Left renal pelvis (tissue), 4 donors: ENCODE measurements at regions not wholly inside any gene's neighbourhood (a gene's known extent, or its start where the extent isn't known, plus 50 kb on each side); places are given as distances from the start of the nearest gene placed in this dataset.
"Not testable (repeated sequence)": the region's sequence is repeated elsewhere in the genome, so short reads cannot be mapped to it uniquely, and the experiment has no call there.

Source experiments
- DNase-seq, 4 donors: peaks; one replicate each; pipeline ENCODE4 v3.0.0-alpha.2; 2013; ENCODE audit warnings: low read depth in 4 of 4, low spot score in 3 of 4

DNA sequence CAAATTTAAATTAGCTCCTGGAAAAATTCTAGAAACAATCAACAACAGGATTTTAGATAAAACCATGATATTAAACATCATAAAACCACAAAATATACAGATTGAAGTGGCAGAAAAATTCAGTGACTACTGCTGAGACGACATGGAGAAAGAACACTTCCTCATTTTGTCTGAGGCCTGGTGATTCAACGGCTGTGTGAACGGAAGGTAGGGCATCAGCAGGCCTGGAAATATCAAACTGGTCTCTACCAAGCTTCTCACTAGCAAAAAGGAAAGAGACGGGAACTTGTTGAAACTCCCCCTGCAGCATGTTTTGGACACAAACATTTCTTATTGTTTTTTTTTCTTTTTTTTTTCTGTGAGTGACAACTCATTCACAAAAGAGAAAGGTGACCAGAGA is 58.0 kb upstream of the AHI1 start:
- DNase-seq: no peak

DNA sequence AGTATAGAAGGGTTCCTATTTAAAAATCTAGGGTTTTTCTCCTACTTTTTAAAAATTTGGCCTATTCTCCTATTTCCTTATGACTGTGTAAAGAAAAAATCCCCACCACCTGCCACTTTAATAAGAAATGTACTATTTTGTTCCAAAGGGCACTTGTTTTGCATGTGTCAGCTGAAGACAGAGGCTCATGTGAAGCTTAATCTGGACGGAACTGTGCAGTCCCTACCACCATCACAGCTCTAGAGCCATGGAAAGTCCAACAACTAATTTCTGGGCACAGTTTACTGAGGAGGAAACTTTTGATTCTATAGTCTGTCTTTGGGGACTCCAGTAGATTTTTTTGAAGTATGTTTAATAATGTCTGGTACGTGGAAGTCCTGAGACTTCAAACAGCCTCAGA is 60.0 kb upstream of the AHI1 start:
- DNase-seq: no peak

DNA sequence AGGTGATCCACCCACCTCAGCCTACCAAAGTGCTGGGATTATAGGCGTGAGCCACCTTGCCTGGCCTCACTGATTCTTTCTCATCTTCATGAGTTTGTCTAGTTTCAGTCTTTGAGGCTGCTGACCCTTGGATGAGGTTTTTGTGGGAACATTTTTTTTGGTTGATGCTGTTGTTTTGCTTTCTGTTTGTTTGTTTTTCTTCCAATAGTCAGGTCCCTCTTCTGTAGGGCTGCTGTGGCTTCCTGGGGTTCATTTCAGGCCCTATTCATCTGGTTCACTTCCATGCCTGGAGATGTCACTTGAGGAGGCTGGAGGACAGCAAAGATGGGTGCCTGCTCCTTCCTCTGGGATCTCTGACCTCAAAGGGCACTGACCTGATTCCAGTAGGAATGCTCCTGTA is 68.1 kb upstream of the AHI1 start:
- DNase-seq: not testable (repeated sequence)

DNA sequence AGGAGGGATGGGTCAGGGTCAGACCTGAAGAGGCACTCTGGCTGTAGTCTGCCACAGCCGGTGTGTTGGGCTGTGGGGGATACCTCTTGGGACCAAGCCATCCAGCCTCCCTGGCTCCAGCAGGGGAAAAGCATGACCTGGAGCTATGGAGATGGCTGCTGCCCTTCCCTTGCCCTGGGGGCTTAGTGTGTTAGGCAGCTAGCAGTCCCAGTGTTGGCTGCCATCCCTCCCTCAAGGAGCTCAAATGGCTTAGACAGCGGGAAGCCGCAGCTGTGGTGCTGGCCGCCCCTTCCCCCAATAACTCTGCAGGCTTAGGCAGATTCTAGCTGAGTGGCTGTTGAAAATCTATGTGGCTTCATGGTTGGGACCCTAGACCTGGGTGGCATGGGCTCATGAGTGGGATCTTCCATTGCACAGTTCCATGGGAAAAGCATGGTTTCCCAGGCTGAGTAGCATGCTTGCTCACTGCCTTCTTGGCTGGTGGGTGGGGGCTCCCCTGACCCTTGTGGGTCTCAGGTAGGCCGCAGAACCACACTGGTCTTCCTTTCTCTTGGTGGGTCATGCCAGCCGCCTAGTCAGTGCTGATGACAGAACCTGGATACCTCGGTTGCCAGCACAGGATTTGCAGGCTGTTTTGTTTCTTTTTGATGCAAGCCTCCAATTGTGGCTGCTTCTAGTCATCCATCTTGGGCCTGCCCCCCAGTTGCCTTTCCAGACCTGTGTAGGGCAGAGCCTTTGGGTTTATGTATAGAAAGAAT is 69.0 kb upstream of the AHI1 start:
- no peak for DNase-seq

DNA sequence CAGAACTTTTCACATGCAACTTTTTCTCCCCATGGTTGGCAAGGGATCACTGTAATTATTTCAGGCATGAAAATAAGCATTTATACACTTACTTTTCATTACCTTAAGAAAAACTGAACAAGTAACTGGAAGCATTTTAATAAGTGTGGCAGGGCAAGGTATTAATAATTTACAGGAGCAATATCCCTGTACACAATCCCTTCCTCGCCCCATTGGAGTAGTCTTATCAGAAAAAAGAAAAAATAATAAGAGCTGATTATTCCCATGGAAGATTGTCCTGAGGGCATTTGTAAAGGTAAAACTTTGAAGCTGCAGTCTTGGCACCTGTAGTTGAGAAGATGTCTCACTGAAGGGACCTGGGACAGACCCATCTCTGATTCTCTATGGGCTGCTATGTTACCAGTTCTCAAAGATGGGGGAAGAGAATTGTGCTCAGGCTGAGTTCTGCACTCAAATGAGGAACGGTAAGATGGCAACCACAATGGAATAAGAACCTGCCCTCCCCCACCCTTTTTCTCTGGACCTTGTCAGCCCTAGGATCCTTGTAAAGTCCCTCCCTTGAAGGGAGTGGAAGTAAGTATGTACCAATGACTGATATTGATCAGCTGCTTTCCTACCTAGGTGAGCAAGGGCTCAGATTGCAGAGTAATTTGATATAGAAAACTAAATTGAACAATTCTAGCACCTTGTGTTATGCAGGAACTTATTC is 70.0 kb upstream of the AHI1 start:
- no peak for DNase-seq

DNA sequence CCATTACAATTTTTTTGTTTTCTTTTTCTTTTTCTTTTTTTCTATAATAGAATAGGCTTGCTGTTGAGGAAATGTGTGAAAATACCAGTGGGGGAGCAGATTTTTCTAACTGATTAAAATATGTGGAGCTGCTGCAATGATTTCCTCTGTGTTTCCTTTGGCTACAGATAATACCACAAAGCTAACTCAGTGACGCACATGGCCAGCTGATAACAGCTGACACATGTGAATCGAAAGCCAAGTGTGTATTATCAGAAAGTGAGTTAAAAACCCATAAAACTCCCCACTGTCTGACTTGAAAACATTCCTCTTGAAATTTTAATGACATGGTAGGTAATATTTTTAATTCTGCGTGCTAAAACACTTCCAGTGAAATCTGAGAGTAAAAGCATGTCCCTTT is 70.8 kb upstream of the AHI1 start:
- DNase-seq: peak in 1 of 4 donors; percentile 8

DNA sequence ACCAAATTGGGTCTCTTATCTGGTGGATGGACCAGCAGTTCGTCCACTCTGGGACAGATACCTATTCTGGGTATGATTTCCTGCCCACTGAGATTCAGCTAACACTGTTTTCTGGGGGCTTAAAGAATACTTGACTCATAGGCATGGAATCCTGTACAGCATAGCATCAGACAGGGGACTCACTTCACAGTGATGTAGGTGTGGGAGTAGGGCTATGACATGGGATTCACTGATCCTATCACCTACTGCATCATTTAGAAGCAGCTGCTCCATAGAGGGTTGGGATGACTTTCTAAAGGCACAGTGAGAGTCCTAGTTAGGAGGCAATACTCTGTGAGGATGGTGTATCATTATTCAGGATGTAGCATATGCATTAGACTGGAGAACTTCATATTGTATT is 74.5 kb upstream of the AHI1 start:
- no peak for DNase-seq

DNA sequence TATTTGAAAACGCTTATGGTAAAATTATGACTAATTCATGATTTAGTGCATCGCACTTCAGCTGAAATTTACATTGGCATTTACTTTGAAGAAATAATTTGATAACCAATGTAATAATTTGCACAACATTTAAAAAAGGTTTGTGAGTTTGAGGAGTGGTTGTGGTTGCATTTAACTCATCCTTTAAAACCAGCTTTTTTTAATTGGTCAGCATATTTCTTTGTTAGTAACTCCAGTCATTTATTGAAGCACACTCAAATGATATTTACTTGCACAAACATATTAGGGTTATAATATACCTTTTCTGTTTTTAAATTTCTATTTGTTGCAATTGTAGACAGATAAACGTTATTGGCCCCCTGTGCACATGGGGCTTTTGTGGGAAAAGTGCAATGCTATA is 78.1 kb upstream of the AHI1 start:
- DNase-seq: no peak

DNA sequence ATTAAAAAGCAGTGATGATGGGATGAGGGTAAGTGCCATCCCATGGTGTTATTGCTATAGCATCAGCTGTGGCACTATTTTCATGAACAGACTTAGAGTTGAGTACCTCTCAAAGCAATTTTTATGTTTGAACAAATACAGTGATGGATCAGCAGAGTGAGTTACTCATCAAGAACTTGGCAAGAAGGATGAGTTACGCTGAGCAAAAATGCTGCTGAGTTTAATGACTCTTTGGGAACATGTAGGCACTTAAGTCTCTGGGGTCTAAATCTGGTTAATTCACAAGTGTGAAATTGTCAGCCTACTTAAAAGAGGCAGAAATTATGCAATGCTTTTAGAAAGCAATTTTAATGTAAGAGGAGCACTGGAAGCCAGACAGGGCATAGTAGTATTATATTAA is 78.5 kb upstream of the AHI1 start:
- no peak for DNase-seq

DNA sequence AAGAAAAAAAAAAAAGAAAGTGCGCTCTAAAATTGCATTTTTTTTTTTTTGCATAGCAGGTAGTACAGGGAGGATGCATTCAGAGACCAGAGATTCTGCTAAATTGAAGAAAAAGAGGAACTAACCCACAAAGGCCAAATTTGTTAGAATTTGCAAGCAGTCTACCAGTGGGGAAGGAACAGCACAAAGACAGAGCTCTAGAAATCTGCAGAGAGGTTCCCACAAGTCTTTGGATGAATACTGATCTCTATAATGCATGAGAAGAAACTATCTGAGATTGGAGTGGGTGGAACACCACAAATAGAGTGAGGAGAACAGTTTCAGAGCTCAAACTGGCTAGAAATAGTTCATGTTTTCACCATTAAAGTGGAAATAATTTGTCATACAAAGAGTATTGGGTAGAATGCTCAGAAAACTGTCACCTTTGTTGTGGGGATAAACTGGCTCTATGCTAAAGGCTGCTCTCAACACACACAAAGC is 79.6 kb upstream of the AHI1 start:
- DNase-seq: no peak

DNA sequence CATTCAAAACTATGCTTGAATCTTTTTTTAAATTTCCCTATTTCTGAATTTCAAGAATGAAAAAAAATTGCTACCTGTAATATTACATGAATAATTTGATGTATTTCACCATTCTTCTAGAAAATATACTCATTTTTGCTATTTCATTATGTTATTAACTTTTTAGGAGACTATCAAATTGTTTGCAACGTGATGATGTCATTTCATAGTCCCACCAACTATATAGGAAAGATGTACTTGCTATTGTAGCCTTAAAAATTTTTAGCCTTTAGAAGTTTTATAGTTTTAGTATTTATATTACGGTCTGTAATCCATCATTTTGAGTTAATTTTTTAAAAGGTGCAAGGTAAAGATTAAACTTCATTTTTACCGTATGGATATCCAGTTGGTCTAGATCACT is 81.4 kb upstream of the AHI1 start:
- no peak for DNase-seq

DNA sequence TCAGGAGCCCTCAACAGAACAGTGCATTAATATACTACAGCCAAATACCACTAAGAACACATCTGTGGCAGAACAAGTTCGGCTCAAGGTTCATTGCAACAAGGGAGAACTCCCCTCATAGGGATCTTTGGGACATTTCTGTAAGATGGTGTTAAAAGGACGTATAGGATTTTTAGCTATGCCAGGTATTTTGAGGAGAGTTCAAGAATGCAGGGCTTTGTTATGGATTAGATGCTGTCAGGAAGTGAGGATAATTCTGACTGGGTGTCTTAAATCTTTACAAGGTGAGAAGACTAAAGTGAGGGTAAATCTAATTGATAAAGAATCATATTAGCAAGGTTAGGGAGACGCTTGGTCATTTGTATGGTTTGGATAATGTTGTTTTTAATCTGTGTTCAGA is 83.7 kb upstream of the AHI1 start:
- no peak for DNase-seq

DNA sequence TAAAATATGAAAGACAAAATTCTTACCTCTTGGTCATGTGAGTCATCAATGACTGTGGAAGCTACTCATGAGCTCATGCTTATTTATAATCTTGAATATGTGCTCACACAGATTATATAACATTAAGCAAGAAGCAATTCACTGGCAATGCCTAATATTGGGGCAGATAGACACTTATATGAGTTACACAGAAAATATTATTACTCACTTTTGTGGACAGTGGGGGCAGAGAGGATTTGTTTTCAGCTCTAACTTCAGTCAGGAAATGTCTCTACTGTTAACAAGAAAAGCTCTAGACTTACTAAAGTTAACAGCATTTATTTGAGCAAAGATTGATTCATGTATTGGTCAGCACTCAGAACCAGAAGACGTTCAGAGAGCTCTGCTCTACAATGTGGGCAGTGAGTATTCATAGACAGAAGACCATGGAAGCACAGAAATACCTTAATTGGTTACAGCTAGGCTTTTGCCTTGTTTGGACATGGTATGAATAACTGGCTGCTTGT is 85.8 kb upstream of the AHI1 start:
- no peak for DNase-seq

DNA sequence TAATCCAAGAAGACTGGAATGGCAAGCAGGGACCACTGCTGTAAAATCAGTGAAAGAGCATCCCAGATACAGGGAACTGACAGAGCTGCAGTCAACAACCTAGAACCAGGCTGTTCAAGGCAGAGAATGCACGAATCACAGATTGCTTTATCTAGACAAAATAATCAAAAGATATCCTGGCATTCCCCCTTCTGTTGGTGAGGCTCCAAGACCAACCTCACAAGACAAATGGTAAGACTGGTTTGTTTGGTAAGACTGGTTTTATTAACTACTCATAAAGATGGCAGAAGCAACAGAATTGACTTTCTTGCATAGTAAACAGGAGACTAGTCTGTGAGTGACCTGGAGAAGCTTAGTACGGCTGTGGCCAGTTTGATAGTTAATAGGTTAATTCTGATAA is 88.8 kb upstream of the AHI1 start:
- DNase-seq: no peak

DNA sequence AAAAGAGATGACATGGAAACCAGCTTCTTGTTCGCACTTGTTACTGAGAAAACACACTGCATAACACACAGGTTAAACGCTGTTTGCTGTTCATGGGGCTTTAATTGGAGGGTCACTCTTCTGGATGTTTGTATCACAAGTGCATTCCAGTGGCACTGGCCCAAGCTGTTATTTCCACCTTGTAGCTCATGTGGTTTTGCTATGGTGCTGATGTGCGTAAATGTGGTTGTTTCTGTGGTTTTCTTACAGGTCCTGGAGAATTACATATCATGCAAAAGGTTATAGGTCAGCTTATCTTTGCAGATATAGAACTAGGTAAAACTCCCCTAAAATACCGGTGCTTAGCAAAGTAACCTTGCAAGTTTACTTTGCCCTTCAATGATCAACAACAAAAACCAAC is 89.3 kb upstream of the AHI1 start:
- no peak for DNase-seq

DNA sequence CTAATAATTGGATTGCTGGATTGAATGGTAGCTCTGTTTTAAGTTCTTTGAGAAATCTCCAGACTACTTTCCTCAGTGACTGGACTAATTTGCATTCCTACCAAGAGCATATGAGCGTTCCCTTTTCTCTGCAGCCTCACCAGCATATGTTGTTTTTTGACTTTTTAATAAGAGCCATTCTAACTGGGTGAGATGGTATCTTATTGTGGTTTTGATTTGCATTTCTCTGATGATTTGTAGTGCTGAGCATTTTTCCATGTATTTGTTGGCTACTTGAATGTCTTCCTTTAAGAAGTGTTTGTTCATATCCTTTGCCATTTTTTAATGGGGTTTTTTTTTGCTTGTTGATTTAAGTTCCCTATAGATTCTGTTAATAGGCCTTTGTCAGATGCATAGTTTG is 94.7 kb upstream of the AHI1 start:
- DNase-seq: no peak

DNA sequence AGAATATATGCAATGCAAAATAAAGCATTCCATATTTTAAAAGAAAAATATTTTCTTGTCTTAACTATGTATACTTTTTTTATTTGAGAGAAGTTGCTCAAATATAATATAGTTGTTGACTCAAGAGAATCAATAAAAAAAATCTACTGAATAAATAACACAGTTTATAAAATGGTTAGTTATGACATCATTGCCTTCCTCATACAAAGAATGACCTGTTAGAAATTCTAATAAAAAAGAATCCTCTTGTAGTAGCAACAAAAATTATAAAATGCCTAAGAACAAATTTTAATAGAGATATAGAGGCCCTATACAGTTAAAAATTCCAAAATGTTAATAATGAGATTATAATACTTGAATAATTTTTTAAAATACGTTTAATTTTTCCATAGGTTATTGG is 96.5 kb upstream of the AHI1 start:
- no peak for DNase-seq

DNA sequence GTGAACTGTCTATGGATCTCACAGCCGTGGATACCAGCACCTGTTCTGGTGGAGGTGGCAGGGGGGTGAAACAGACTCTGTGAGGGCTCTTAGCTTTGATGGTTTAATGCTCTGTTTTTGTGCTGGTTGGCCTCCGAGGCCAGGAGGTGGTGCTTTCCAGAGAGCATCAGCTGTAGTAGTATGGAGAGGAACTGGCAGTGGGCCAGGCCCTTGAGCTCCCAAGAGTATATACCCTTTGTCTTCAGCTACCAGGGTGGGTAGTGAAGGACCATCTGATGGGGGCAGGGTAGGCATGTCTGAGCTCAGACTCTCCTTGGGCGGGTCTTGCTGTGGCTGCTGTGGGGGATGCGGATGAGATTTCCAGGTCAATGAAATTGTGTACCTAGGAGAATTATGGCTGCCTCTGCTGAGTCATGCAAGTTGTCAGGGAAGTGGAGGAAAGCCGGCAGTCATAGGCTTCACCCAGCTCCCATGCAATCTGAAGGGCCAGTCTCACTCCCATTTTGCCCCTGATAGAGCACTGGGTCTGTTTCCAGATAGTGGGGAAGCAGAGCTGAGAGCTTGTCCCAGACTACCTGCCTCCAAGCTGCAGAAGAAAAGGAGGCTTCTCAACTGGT is 102.7 kb upstream of the AHI1 start:
- DNase-seq: no peak

DNA sequence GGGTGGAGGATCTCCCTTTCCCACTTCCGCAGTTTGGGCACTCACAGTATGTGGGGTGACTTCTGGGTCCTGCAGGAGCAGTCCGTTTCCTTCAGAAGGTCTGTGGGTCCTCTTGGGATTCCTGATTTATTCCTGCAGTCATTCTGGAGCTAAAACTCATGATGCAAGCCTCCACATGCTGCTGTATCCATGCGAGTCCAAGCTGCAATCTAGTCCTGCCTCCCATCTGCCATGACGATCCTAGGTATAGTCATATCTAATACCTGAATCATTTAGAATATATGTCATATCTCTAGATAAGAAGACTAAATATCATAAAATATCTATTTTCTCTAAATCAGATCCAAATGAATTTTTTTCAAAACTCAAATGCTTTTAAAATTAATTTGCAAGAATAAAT is 103.4 kb upstream of the AHI1 start:
- DNase-seq: no peak

DNA sequence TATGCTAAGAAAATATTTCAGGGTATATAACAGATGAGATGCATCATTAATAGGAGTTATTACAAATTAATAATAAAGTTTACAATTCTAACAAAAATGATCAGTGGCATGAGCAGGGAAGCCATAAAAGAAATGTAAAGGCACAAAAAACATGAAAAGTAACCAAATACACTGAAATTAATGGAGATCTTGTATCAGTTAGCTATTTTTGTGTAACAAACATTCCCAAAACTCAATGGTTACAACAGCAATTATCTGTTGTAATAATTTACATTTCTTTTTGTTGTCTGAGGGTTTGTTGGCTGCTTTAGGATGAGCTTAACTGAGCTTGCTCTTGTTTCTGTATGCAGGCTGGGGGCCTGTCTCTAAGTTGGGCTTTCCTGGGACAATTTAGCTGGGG is 104.3 kb upstream of the AHI1 start:
- no peak for DNase-seq

DNA sequence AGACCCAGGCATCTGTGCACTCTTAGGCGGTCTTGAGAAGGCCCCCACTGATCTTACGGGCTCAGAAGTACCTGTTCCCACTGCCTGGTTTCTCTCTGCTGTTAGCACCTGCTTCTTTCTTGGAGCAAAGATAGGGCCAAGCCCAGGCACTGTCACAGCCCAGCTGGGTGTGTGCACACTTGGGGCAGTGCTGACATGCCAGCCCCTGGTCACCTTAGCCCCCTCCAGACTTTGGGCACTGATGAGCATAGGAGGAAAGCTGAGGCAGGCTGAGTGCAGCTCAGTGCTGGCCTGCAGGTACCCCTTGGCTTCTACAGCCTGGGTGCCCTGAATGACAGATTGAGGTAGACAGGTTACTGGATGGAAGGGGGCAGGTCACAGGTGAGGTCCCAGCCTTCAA is 105.7 kb upstream of the AHI1 start:
- no peak for DNase-seq
